Adrenal gland (tissue), 9 donors: ENCODE measurements at regions not wholly inside any gene's neighbourhood (a gene's known extent, or its start where the extent isn't known, plus 50 kb on each side); places are given as distances from the start of the nearest gene placed in this dataset.

ENCODE experiments used
- DNase-seq, 7 donors: peaks; one replicate each; pipeline ENCODE4 v3.0.0-alpha.2; 2019 to 2020
- H3K27ac ChIP-seq, 5 donors: fragments of 200-600 bp; sonication (generic) in 4 of 5; 1 replicate in 3 of 5; 2 replicates in 2 of 5; pipeline versions ENCODE4 v1.5.1 to v1.8.0; 2016 to 2020; ENCODE audit warnings: mild to moderate bottlenecking in 1 of 5
- H3K27me3 ChIP-seq: fragments of 200-600 bp; 2 replicates; pipeline ENCODE4 v1.8.0; 2021
- H3K36me3 ChIP-seq, 2 donors: fragments of 200-600 bp; replicated peaks in 1 of 2; 1 replicate in 1 of 2; 2 replicates in 1 of 2; pipeline versions ENCODE4 v1.5.1 to v1.8.0; 2018 to 2022
- H3K4me1 ChIP-seq, 2 donors: fragments of 200-600 bp; replicated peaks in 1 of 2; 1 replicate in 1 of 2; 2 replicates in 1 of 2; pipeline versions ENCODE4 v1.5.1 to v1.8.0; 2018 to 2021
- H3K4me3 ChIP-seq, 4 donors: fragments of 200-600 bp; sonication (generic) in 3 of 4; one replicate each; pipeline ENCODE4 v1.5.1; 2016 to 2018
- H3K9me3 ChIP-seq, 3 donors: fragments of 200-600 bp; sonication (generic) in 1 of 3; replicated peaks in 1 of 3; 1 replicate in 2 of 3; 2 replicates in 1 of 3; pipeline versions ENCODE4 v1.5.1 to v1.8.0; 2016 to 2021
- CTCF ChIP-seq, 6 experiments: fragments of 450-650 bp in 4 of 6; fragments of 200-600 bp in 2 of 6; sonication (generic) in 1 of 6; IDR thresholded peaks; 1 replicate in 5 of 6; 2 replicates in 1 of 6; pipeline versions ENCODE4 v1.5.1 to v1.8.0; 2016 to 2021; ENCODE audit warnings: antibody characterized with exemption in 6 of 6, mild to moderate bottlenecking in 2 of 6, moderate library complexity in 1 of 6
- POLR2A ChIP-seq, 2 donors: fragments of 450-650 bp; IDR thresholded peaks; one replicate each; pipeline ENCODE4 v1.6.1; 2017; ENCODE audit warnings: antibody characterized with exemption in 2 of 2, mild to moderate bottlenecking in 2 of 2, moderate library complexity in 1 of 2
- WGBS, 4 donors: extraction: QIAGEN DNeasy Blood & Tissue Kit in 2 of 4; methylation state at CpG; one replicate each; pipeline versions ENCODE4 v1.1.5 to v1.1.7; 2013 to 2017; 5-methylcytosine and 5-hydroxymethylcytosine counted together
- intact Hi-C, 2 donors: fragments of 100-400 bp; cut with DNase I; formaldehyde crosslinking; loops; one replicate each; pipeline versions ENCODE4 v1.14.1 to v1.15.0; 2022 to 2023
- donor health status: healthy with polysubstance abuse.
- donor health status: Bipolar disorder and iron deficiency.
- donor health status: DM: yes; HTN: yes; CAD: no.
- donor health status: DM: no; HTN: no; CAD: no.
- donor health status: DM: no; HTN: no; CAD: no.

- intact Hi-C loops: no loop called here
- H3K36me3 ChIP-seq: no peaks in the 10 kb centered on the region
- no peaks in the 10 kb centered on the region for H3K4me1 ChIP-seq
- no peak for DNase-seq
- WGBS, 4 donors: 90 to 94% (median 91%) methylated on average over 3 of the region's 3 CpGs
- TF ChIP-seq CTCF (IDR thresholded peaks at IDR 0.05): no peak
- no peak for TF ChIP-seq POLR2A (IDR thresholded peaks at IDR 0.05)
- no peaks in the 10 kb centered on the region for H3K9me3 ChIP-seq
- H3K27me3 ChIP-seq: no peaks in the 10 kb centered on the region
- H3K4me3 ChIP-seq: no peak overlapping the region
- no peak overlapping the region for H3K27ac ChIP-seq
Observed at GRCh38 chr1:94637121-94637520, 95.6 kb upstream of the F3 start.

GRCh38 chr1:94636624-94637023 lies 95.1 kb upstream of the F3 start:
- H3K4me1 ChIP-seq: no peaks in the 10 kb centered on the region
- H3K27ac ChIP-seq: no peak overlapping the region
- 61 to 77% (median 76%) methylated on average over 3 of the region's 3 CpGs for WGBS, 4 donors
- no peak overlapping the region for H3K4me3 ChIP-seq
- no peak for DNase-seq
- intact Hi-C loops: no loop called here
- no peaks in the 10 kb centered on the region for H3K36me3 ChIP-seq
- TF ChIP-seq CTCF (IDR thresholded peaks at IDR 0.05) (no peak), POLR2A (IDR thresholded peaks at IDR 0.05) (no peak)
- no peaks in the 10 kb centered on the region for H3K9me3 ChIP-seq
- no peaks in the 10 kb centered on the region for H3K27me3 ChIP-seq

GRCh38 chr1:94636100-94636499 lies 94.5 kb upstream of the F3 start:
- Histone ChIP-seq H3K4me3 (no peak overlapping the region), H3K9me3 (no peaks in the 10 kb centered on the region), H3K4me1 (no peaks in the 10 kb centered on the region), H3K27me3 (no peaks in the 10 kb centered on the region), H3K27ac (no peak overlapping the region), H3K36me3 (no peaks in the 10 kb centered on the region)
- no peak for DNase-seq
- 79 to 97% (median 89%) methylated on average over 2 of the region's 2 CpGs for WGBS, 4 donors
- no peak for TF ChIP-seq POLR2A (IDR thresholded peaks at IDR 0.05)
- TF ChIP-seq CTCF (IDR thresholded peaks at IDR 0.05): no peak
- intact Hi-C loops: no loop called here

GRCh38 chr1:94634977-94635416 lies 93.4 kb upstream of the F3 start:
- H3K27ac ChIP-seq: no peak overlapping the region
- no peak overlapping the region for H3K4me3 ChIP-seq
- WGBS, 4 donors: 86 to 95% (median 87%) methylated on average over 2 of the region's 2 CpGs
- TF ChIP-seq CTCF (IDR thresholded peaks at IDR 0.05): no peak
- no peak for TF ChIP-seq POLR2A (IDR thresholded peaks at IDR 0.05)
- no peak for DNase-seq
- H3K9me3 ChIP-seq: no peaks in the 10 kb centered on the region
- H3K36me3 ChIP-seq: no peaks in the 10 kb centered on the region
- no peaks in the 10 kb centered on the region for H3K4me1 ChIP-seq
- no peaks in the 10 kb centered on the region for H3K27me3 ChIP-seq
- intact Hi-C loops: no loop called here
